Glutamatergic neuron (in vitro differentiated cells): ENCODE measurements at regions not wholly inside any gene's neighbourhood (a gene's known extent, or its start where the extent isn't known, plus 50 kb on each side); places are given as distances from the start of the nearest gene placed in this dataset.

Experiments used
- DNase-seq: peaks from one replicate; pipeline ENCODE4 v3.0.0; 2022
- H3K27ac Mint-ChIP-seq: one replicate; pipeline ENCODE4 v1.8.0; 2020; ENCODE audit warnings: mild to moderate bottlenecking, mixed read lengths, inconsistent platforms; ENCODE audit not compliant: unreplicated experiment
- H3K27me3 Mint-ChIP-seq: one replicate; pipeline ENCODE4 v1.8.0; 2020; ENCODE audit warnings: mild to moderate bottlenecking, moderate library complexity, mixed read lengths, inconsistent platforms; ENCODE audit not compliant: unreplicated experiment
- H3K36me3 Mint-ChIP-seq: one replicate; pipeline ENCODE4 v1.8.0; 2020; ENCODE audit warnings: mild to moderate bottlenecking, mixed read lengths, inconsistent platforms; ENCODE audit not compliant: unreplicated experiment
- H3K4me1 Mint-ChIP-seq: one replicate; pipeline ENCODE4 v1.8.0; 2020; ENCODE audit warnings: mild to moderate bottlenecking, low read depth, mixed read lengths, inconsistent platforms; ENCODE audit not compliant: unreplicated experiment
- H3K4me3 Mint-ChIP-seq: one replicate; pipeline ENCODE4 v1.8.0; 2020; ENCODE audit warnings: mild to moderate bottlenecking, mixed read lengths, inconsistent platforms; ENCODE audit not compliant: unreplicated experiment
- H3K9me3 Mint-ChIP-seq: one replicate; pipeline ENCODE4 v1.8.0; 2020; ENCODE audit warnings: mild to moderate bottlenecking, moderate library complexity, mixed read lengths, inconsistent platforms; ENCODE audit not compliant: unreplicated experiment
- TF ChIP-seq, protein P1 (sequence below): fragments of 200-600 bp; sonication (generic); IDR thresholded peaks from one replicate; pipeline ENCODE4 v1.5.0; 2021; ENCODE audit not compliant: partially characterized antibody, unreplicated experiment

DNA sequence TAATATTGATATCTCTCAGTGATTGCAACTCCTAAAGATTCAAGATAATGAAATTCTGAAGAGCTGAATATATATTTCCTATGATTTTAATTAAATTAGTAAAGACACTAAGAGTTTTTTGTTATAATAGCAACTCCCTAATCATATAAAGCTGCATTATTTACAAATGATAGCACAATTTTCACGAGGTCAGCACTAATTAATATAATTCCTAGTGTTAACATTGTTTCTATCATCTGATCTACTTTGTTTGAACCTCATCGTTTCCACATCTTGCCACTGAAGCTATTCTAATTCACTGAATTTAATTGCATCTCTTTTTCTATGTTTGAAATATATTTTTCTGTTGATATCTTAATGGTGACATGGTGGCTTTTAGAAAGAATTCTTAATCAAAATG is 279.1 kb upstream of the ADGRL4 start:
- H3K27ac Mint-ChIP-seq: no peak overlapping the region
- no peaks in the 10 kb centered on the region for H3K36me3 Mint-ChIP-seq
- TF ChIP-seq, protein P1, sequence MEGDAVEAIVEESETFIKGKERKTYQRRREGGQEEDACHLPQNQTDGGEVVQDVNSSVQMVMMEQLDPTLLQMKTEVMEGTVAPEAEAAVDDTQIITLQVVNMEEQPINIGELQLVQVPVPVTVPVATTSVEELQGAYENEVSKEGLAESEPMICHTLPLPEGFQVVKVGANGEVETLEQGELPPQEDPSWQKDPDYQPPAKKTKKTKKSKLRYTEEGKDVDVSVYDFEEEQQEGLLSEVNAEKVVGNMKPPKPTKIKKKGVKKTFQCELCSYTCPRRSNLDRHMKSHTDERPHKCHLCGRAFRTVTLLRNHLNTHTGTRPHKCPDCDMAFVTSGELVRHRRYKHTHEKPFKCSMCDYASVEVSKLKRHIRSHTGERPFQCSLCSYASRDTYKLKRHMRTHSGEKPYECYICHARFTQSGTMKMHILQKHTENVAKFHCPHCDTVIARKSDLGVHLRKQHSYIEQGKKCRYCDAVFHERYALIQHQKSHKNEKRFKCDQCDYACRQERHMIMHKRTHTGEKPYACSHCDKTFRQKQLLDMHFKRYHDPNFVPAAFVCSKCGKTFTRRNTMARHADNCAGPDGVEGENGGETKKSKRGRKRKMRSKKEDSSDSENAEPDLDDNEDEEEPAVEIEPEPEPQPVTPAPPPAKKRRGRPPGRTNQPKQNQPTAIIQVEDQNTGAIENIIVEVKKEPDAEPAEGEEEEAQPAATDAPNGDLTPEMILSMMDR: no peak
- H3K27me3 Mint-ChIP-seq: no peaks in the 10 kb centered on the region
- H3K4me3 Mint-ChIP-seq: no peak overlapping the region
- no peaks in the 10 kb centered on the region for H3K4me1 Mint-ChIP-seq
- H3K9me3 Mint-ChIP-seq: no peaks in the 10 kb centered on the region
- no peak for DNase-seq

DNA sequence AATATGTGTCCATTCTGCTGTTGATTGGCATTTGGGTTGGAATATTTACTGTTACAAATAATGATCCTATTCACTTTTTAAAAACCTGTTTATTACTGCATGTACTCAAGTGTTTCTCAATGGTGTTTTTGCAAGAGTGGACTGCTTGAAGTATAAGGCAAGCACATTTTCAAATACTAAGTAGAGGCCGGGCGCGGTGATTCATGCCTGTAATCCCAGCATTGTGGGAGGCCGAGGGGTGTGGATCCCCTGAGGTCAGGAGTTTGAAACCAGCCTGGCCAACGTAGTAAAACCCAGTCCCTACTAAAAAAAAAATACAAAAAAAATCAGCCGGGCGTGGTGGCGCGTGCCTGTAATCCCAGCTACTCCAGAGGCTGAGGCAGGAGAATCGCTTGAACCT is 276.9 kb upstream of the ADGRL4 start:
- H3K36me3 Mint-ChIP-seq: no peaks in the 10 kb centered on the region
- no peak overlapping the region for H3K4me3 Mint-ChIP-seq
- no peaks in the 10 kb centered on the region for H3K9me3 Mint-ChIP-seq
- H3K27ac Mint-ChIP-seq: no peak overlapping the region
- H3K27me3 Mint-ChIP-seq: no peaks in the 10 kb centered on the region
- H3K4me1 Mint-ChIP-seq: no peaks in the 10 kb centered on the region
- TF ChIP-seq, protein P1: no peak
- no peak for DNase-seq

DNA sequence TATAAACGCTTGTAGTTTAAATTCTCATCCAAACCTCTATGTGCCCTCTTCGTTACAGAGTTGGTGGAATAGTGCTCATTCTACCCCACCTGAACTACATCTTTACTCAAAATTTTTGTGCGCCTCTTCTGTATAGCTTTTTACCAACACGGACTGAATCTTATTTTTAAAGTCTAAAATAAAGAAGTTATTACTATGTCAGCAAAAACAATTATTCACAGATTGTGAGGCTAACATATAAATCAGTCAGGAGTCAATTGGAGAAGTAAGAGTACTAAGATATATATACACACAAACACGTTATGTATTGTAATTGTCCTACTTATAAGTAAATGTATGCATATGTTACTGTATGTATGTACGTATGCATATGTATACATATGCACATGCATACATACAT is 274.9 kb upstream of the ADGRL4 start:
- Mint-ChIP-seq H3K36me3 (no peaks in the 10 kb centered on the region), H3K4me3 (no peak overlapping the region), H3K27me3 (no peaks in the 10 kb centered on the region), H3K4me1 (peaks cover 2% of the 10 kb centered on the region), H3K27ac (no peak overlapping the region), H3K9me3 (no peaks in the 10 kb centered on the region)
- TF ChIP-seq, protein P1: no peak
- no peak for DNase-seq

DNA sequence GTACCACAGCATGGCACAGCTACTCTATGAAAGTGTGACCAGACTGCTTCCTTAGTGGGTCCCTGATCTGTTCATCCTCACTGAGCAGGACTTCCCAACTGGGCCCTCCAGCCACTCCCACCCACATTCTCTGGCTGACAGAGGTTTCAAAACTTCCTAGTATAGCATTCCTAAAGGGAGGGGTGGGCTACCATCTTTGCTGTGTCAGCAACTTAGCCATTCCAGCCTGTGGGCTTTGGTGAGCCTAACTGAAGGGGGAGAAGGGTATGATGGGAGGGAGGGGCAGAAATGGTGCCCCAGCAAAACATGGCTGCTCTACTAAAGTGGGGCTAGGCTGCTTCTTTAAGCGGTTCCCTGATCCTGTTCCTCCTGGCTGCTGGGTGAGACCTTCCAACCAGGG is 265.2 kb upstream of the ADGRL4 start:
- TF ChIP-seq, protein P1: no peak
- Mint-ChIP-seq H3K27me3 (peaks cover 4% of the 10 kb centered on the region), H3K4me1 (no peaks in the 10 kb centered on the region), H3K4me3 (no peak overlapping the region), H3K9me3 (peaks cover 2% of the 10 kb centered on the region), H3K36me3 (no peaks in the 10 kb centered on the region), H3K27ac (no peak overlapping the region)
- DNase-seq: no peak

DNA sequence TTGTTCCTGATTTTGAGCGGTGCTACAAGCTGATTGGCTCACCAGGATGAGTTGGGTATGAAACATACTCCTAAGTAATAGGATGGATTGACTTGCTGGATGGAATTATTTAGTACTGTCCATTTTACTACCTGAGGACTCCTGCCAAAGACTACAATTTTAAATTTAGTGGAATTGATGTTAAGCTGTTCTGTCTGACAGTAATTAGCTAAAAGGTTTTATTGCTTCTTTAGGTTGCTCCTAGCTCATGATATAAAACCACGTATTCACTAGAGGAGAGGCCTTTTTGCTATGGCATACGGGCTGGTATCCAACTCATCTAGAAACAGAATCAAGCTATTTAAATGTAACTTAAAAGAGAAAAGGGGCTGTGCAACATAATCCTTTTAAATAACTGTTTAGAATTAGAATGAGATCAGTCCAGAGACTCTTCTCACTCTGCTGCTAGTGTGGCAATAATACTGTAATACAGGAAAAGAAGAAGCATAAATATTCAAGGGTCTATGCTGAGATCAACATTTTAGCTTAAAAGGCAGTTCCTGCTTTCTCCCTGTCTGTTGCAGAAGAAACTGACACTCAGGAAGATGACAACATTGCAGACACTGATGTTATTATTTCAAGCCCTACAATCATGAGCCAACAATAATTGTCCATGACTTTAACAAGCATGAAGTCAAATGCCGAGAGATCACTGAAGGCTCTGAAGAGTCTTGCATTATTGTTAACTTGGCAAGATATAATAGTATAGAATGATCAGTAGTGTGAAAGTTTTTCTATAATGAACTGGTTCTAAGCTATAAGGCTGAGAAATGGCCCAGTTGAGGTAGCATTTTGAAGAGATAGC is 258.7 kb upstream of the ADGRL4 start:
- no peaks in the 10 kb centered on the region for H3K9me3 Mint-ChIP-seq
- peaks cover 5% of the 10 kb centered on the region for H3K4me1 Mint-ChIP-seq
- peaks cover 4% of the 10 kb centered on the region for H3K27me3 Mint-ChIP-seq
- no peak overlapping the region for H3K4me3 Mint-ChIP-seq
- no peaks in the 10 kb centered on the region for H3K36me3 Mint-ChIP-seq
- TF ChIP-seq, protein P1: no peak
- no peak overlapping the region for H3K27ac Mint-ChIP-seq
- DNase-seq: no peak
